HCT116 (cell line): ENCODE measurements at regions not wholly inside any gene's neighbourhood (a gene's known extent, or its start where the extent isn't known, plus 50 kb on each side); places are given as distances from the start of the nearest gene placed in this dataset.

Source experiments
- ATAC-seq: fragments of 200-7000 bp; cut with Tn5 transposase; 2 replicates; pipeline ENCODE4 v1.9.1; 2020; ENCODE audit warnings: mild to moderate bottlenecking, moderate library complexity
- BruUV-seq: library from RNA; stranded (reverse); fragments of 400-500 nt; replicated peaks from 2 replicates; lab custom pipeline; 2021; lab: Mats Ljungman, UMichigan
- CTCF ChIA-PET: fragments of 300-600 bp; sonication (Branson Sonifier 250); formaldehyde crosslinking; loops from one replicate; lab custom pipeline; 2021; ENCODE audit warnings: antibody characterized with exemption; lab: Charles Lee
- POLR2A ChIA-PET: fragments of 300-600, 350-600 bp; sonication (Branson Sonifier 250); formaldehyde crosslinking; loops from one replicate; lab custom pipeline; 2021; ENCODE audit warnings: antibody characterized with exemption; lab: Charles Lee
- RAD21 ChIA-PET, 2 experiments: fragments of 300-600 bp; sonication (Branson Sonifier 250); formaldehyde crosslinking; loops; one replicate each; lab custom pipeline; 2023; ENCODE audit warnings: low total read pairs in 2 of 2; ENCODE audit not compliant: uncharacterized antibody in 2 of 2, unreplicated experiment in 2 of 2, low non-redundant PET in 1 of 2; lab: Charles Lee
- DNase-seq: peaks from one replicate; pipeline ENCODE4 v3.0.0-alpha.2; 2010; ENCODE audit warnings: low read depth, low spot score
- H2AFZ ChIP-seq: fragments of 200-600 bp; shearing (Covaris generic), sonication (generic); 2 replicates; pipeline ENCODE4 v1.6.1; 2017; ENCODE audit warnings: low read depth, mixed run types, mixed read lengths, antibody characterized with exemption, low read length; ENCODE audit not compliant: poor library complexity, severe bottlenecking
- H3K27ac ChIP-seq: 2 replicates; pipeline ENCODE4 v1.5.1; 2012; ENCODE audit warnings: low read depth, low read length
- H3K27me3 ChIP-seq: fragments of 200-600 bp; sonication (generic); 2 replicates; pipeline ENCODE4 v1.6.1; 2016; ENCODE audit warnings: mixed run types, low read length, mixed read lengths; ENCODE audit not compliant: insufficient read depth
- H3K36me3 ChIP-seq, 2 experiments: fragments of 200-500 bp in 1 of 2; fragments of 200-600 bp in 1 of 2; sonication (Bioruptor generic) in 1 of 2; sonication (generic) in 1 of 2; 2 replicates each; pipeline versions ENCODE4 v1.5.1 to v1.6.1; 2014 to 2016; ENCODE audit warnings: low read length in 2 of 2, inconsistent platforms in 1 of 2, mixed read lengths in 1 of 2, mixed run types in 1 of 2; ENCODE audit not compliant: insufficient read depth in 2 of 2, control insufficient read depth in 1 of 2
- H3K4me1 ChIP-seq, 2 experiments: fragments of 200-600 bp in 1 of 2; sonication (generic) in 1 of 2; 2 replicates each; pipeline versions ENCODE4 v1.5.1 to v1.6.1; 2012 to 2017; ENCODE audit warnings: low read length in 2 of 2, inconsistent platforms in 1 of 2, mild to moderate bottlenecking in 1 of 2, mixed read lengths in 1 of 2, mixed run types in 1 of 2, moderate library complexity in 1 of 2; ENCODE audit not compliant: insufficient read depth in 2 of 2, control insufficient read depth in 1 of 2
- H3K4me2 ChIP-seq: fragments of 200-600 bp; sonication (generic); 2 replicates; pipeline ENCODE4 v1.6.1; 2017; ENCODE audit warnings: mixed run types, low read length, mixed read lengths
- H3K4me3 ChIP-seq, 2 experiments: fragments of 200-600 bp in 1 of 2; sonication (generic) in 1 of 2; replicated peaks in 1 of 2; 2 replicates each; pipeline ENCODE4 v1.5.1; 2011 to 2016; ENCODE audit warnings: low read length in 2 of 2, control low read depth in 1 of 2, low read depth in 1 of 2, mild to moderate bottlenecking in 1 of 2, mixed read lengths in 1 of 2, mixed run types in 1 of 2
- H3K79me2 ChIP-seq: fragments of 200-600 bp; sonication (generic); 2 replicates; pipeline ENCODE4 v1.6.1; 2017; ENCODE audit warnings: mild to moderate bottlenecking, mixed run types, low read length, moderate library complexity, mixed read lengths; ENCODE audit not compliant: insufficient read depth
- H3K9ac ChIP-seq: fragments of 200-600 bp; sonication (generic); 2 replicates; pipeline ENCODE4 v1.6.1; 2016; ENCODE audit warnings: low read length, mixed read lengths
- H3K9me2 ChIP-seq: fragments of 200-600 bp; sonication (generic), shearing (Covaris generic); 2 replicates; pipeline ENCODE4 v1.6.1; 2017; ENCODE audit warnings: mixed run types, mild to moderate bottlenecking, moderate library complexity; ENCODE audit not compliant: insufficient read depth
- H3K9me3 ChIP-seq, 2 experiments: fragments of 200-500 bp in 1 of 2; fragments of 200-600 bp in 1 of 2; sonication (Bioruptor generic) in 1 of 2; sonication (generic) in 1 of 2; 2 replicates each; pipeline ENCODE4 v1.6.1; 2014 to 2017; ENCODE audit warnings: low read length in 2 of 2, mixed read lengths in 2 of 2, inconsistent platforms in 1 of 2, low read depth in 1 of 2, mild to moderate bottlenecking in 1 of 2, mixed run types in 1 of 2, moderate library complexity in 1 of 2; ENCODE audit not compliant: control insufficient read depth in 1 of 2, insufficient read depth in 1 of 2
- H4K20me1 ChIP-seq: fragments of 200-600 bp; sonication (generic), shearing (Covaris generic); 2 replicates; pipeline ENCODE4 v1.6.1; 2017; ENCODE audit warnings: mixed run types, mild to moderate bottlenecking, moderate library complexity; ENCODE audit not compliant: insufficient read depth
- CBX3 ChIP-seq: IDR thresholded peaks from 2 replicates; pipeline ENCODE4 v1.6.1; 2012; ENCODE audit warnings: low read depth
- ELF1 ChIP-seq: IDR thresholded peaks from 2 replicates; pipeline ENCODE4 v1.6.1; 2012; ENCODE audit warnings: low read depth, borderline replicate concordance
- EZH2phosphoT487 ChIP-seq: fragments of 200-600 bp; IDR thresholded peaks from 2 replicates; pipeline ENCODE4 v1.6.1; 2018; ENCODE audit warnings: antibody characterized with exemption, borderline replicate concordance
- FOSL1 ChIP-seq: IDR thresholded peaks from 2 replicates; pipeline ENCODE4 v1.6.1; 2012; ENCODE audit warnings: low read depth
- POLR2AphosphoS5 ChIP-seq: IDR thresholded peaks from 2 replicates; pipeline ENCODE4 v1.6.1; 2011; ENCODE audit warnings: mild to moderate bottlenecking, low read depth, low read length, moderate library complexity
- RAD21 ChIP-seq: IDR thresholded peaks from 2 replicates; pipeline ENCODE4 v1.6.1; 2012; ENCODE audit warnings: low read depth, mild to moderate bottlenecking
- SIN3A ChIP-seq: IDR thresholded peaks from 2 replicates; pipeline ENCODE4 v1.6.1; 2012; ENCODE audit warnings: low read depth
- SP1 ChIP-seq: IDR thresholded peaks from 2 replicates; pipeline ENCODE4 v1.6.1; 2012; ENCODE audit warnings: low read depth
- SRF ChIP-seq: IDR thresholded peaks from 2 replicates; pipeline ENCODE4 v1.6.1; 2012; ENCODE audit warnings: low read depth
- YY1 ChIP-seq: IDR thresholded peaks from 2 replicates; pipeline ENCODE4 v1.6.1; 2011; ENCODE audit warnings: low read length, low read depth, moderate library complexity, mild to moderate bottlenecking; ENCODE audit not compliant: insufficient replicate concordance; ENCODE audit errors: extremely low read depth
- ZFX ChIP-seq: fragments of 450-650 bp; IDR thresholded peaks from 2 replicates; pipeline ENCODE4 v1.6.1; 2017
- ZNF274 ChIP-seq: fragments of 200-500 bp; sonication (Bioruptor generic); IDR thresholded peaks from 2 replicates; pipeline ENCODE4 v1.6.1; 2014; ENCODE audit warnings: mild to moderate bottlenecking, low read depth, low read length, inconsistent platforms
- intact Hi-C: fragments of 100-400 bp; cut with micrococcal nuclease; formaldehyde crosslinking; loops from 2 replicates; pipeline ENCODE4 v1.10.0; 2022
- TF ChIP-seq, protein P1 (sequence below), 3 experiments: fragments of 200-600 bp in 1 of 3; sonication (generic) in 1 of 3; IDR thresholded peaks in 2 of 3; conservative IDR thresholded peaks in 1 of 3; 2 replicates each; pipeline ENCODE4 v1.5.1; 2012 to 2017; ENCODE audit warnings: low read depth in 2 of 3, low read length in 2 of 3, antibody characterized with exemption in 1 of 3, borderline replicate concordance in 1 of 3, control low read depth in 1 of 3, mild to moderate bottlenecking in 1 of 3, mixed read lengths in 1 of 3, mixed run types in 1 of 3, moderate library complexity in 1 of 3; ENCODE audit not compliant: insufficient read depth in 1 of 3
- TF ChIP-seq, protein P2 (sequence below): IDR thresholded peaks from 2 replicates; pipeline ENCODE4 v1.6.1; 2011; ENCODE audit warnings: mild to moderate bottlenecking, low read length, moderate library complexity; ENCODE audit not compliant: insufficient replicate concordance; ENCODE audit errors: extremely low read depth

- RAD21 ChIA-PET: no interaction called here
- Histone ChIP-seq H3K9me2 (no peaks in the 10 kb centered on the region), H3K9ac (no peak overlapping the region), H3K27ac (no peak overlapping the region), H3K27me3 (no peaks in the 10 kb centered on the region), H3K36me3 (no peaks in the 10 kb centered on the region), H3K79me2 (no peaks in the 10 kb centered on the region), H3K4me1 (no peaks in the 10 kb centered on the region), H2AFZ (no peak overlapping the region), H4K20me1 (no peaks in the 10 kb centered on the region), H3K9me3 (0 out of 4 replicates have a peak, but pooled peaks cover 0 to 1% of the 10 kb centered on the region in 2 experiments), H3K4me2 (no peak overlapping the region), H3K4me3 (no peak overlapping the region)
- BruUV-seq: no TSS peak
- CTCF ChIA-PET: no interaction called here
- POLR2A ChIA-PET: no interaction called here
- TF ChIP-seq CBX3 (no peak), ZNF274 (no peak), POLR2AphosphoS5 (no peak), SRF (no peak), SIN3A (no peak), FOSL1 (no peak), SP1 (no peak), EZH2phosphoT487 (no peak), YY1 (no peak), ELF1 (no peak), ZFX (no peak), RAD21 (no peak)
- TF ChIP-seq, protein P1, sequence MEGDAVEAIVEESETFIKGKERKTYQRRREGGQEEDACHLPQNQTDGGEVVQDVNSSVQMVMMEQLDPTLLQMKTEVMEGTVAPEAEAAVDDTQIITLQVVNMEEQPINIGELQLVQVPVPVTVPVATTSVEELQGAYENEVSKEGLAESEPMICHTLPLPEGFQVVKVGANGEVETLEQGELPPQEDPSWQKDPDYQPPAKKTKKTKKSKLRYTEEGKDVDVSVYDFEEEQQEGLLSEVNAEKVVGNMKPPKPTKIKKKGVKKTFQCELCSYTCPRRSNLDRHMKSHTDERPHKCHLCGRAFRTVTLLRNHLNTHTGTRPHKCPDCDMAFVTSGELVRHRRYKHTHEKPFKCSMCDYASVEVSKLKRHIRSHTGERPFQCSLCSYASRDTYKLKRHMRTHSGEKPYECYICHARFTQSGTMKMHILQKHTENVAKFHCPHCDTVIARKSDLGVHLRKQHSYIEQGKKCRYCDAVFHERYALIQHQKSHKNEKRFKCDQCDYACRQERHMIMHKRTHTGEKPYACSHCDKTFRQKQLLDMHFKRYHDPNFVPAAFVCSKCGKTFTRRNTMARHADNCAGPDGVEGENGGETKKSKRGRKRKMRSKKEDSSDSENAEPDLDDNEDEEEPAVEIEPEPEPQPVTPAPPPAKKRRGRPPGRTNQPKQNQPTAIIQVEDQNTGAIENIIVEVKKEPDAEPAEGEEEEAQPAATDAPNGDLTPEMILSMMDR (IDR thresholded peaks at IDR 0.05 in 2 of 3, conservative IDR thresholded peaks at IDR 0.05 in 1 of 3; ENCODE audit: borderline replicate concordance in 1 of 3, insufficient read depth in 1 of 3, low read depth in 2 of 3, low read length in 2 of 3): no peak
- TF ChIP-seq, protein P2, sequence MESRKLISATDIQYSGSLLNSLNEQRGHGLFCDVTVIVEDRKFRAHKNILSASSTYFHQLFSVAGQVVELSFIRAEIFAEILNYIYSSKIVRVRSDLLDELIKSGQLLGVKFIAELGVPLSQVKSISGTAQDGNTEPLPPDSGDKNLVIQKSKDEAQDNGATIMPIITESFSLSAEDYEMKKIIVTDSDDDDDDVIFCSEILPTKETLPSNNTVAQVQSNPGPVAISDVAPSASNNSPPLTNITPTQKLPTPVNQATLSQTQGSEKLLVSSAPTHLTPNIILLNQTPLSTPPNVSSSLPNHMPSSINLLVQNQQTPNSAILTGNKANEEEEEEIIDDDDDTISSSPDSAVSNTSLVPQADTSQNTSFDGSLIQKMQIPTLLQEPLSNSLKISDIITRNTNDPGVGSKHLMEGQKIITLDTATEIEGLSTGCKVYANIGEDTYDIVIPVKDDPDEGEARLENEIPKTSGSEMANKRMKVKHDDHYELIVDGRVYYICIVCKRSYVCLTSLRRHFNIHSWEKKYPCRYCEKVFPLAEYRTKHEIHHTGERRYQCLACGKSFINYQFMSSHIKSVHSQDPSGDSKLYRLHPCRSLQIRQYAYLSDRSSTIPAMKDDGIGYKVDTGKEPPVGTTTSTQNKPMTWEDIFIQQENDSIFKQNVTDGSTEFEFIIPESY: no peak
- intact Hi-C loops: no loop called here
- DNase-seq (no peak), ATAC-seq (no peak)
These were observed 67.2 kb downstream of the BUB3 start for GRCh38 chr10:123221418-123221817.
